Middle frontal gyrus (tissue), 1 donor: ENCODE measurements at regions not wholly inside any gene's neighbourhood (a gene's known extent, or its start where the extent isn't known, plus 50 kb on each side); places are given as distances from the start of the nearest gene placed in this dataset.
"Not testable (repeated sequence)": the region's sequence is repeated elsewhere in the genome, so short reads cannot be mapped to it uniquely, and the experiment has no call there.

Source experiments
- DNase-seq: peaks from one replicate; pipeline ENCODE4 v3.0.0-alpha.2; 2015; ENCODE audit warnings: low spot score; ENCODE audit errors: extremely low spot score

DNA sequence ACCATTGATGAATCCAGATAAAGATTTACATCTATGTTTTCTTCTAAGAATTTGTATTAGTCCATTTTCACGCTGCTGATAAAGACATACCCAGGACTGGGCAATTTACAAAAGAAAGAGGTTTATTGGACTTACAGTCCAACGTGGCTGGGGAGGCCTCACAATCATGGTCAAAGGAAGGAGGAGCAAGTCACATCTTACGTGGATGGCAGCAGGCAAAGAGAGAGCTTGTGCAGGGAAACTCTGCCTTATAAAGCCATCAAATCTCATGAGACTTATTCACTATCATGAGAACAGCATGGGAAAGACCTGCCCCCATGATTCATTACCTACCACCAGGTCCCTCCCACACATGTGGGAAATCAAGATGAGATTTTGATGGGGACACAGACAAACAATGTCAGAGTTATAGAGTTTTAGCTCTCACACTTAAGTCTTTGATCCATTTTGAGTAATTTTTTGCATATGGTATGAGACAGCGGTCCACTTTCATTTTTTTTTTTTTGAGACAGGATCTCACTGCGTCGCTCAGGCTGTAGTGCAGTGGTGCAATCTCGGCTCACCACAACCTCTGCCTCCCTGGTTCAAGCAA is 53.5 kb upstream of the JADE2 start:
- DNase-seq: not testable (repeated sequence)

DNA sequence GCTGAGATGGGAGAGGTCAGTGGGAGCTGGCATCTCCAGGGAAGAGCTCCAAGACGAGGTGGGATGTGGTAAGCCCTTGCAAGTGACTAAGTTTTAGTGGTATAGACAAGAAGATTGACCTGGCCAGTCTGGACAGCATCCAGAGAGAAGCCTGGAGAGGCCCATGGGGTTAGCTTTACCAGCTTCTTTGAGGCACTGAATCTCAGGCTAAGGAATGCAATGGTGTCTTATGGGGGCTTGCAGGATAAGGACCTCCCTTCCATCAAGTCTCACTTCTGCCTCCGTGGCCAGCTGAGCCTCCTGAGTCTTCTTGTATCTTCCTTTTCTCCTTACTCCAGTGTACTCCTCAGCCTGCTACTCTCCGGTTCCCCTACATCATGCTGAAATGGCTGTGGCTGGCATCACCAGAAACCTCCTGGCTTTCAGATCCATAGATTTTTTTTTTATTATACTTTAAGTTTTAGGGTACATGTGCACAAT is 56.5 kb upstream of the JADE2 start:
- DNase-seq: no peak

DNA sequence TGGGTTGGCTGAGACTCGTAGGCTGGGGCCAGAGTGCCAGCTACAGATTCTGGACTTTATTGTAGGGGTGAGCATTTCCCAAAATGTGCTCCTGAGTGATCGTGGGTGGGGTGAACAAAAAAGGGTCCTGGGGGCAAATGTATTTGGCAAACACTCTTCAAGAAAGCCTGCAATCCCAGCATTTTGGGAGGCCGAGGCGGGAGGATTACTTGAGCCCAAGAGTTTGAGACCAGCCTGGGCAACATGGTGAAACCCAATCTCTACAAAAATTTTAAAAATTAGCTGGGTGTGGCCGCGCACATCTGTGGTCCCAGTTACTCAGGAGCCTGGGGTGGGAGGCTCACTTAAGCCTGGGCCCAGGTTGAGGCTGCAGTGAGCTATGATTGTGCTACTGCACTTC is 55.5 kb upstream of the CDKN2AIPNL start:
- DNase-seq: no peak

DNA sequence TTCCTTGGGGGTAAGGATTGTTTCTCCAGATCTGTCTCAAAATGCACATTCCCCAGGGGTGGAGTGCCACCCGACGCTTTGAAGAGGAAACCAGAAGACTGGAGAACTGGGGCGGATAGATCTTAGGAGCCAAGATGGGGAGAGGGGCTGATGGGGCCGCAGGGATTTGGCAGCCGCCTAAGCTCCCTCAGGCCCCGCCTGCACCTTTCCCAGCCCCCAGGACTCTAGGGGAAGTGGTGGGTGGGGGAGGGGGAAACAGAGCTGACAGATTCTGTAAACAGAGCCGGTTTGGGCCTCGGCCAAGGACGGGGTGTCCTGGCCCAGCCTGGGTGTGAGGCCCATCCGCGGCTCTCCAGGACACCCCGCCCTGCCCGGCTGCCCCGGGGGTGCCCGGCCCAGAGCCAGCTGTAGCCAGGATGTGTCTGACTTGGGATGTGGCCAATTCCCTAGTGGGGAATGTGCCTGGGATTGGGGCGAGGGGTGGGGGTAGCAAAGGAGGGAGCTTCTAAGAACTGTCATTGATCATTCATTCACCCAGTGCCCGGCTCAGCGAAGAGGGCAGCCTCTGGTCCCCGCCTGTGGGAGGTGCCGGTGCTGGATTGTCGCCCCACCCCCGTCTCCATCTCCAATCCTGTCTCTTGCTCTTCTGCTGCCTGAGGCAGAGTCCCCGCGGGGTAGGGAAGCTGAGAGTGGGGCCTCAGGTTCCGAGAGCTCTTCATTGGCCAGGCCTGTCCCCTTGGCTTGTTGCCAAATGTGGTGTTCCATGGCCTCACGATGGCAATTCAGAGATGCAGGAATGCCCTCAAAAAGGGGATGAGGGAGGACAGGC is 54.8 kb upstream of the CDKN2AIPNL start:
- DNase-seq: no peak

DNA sequence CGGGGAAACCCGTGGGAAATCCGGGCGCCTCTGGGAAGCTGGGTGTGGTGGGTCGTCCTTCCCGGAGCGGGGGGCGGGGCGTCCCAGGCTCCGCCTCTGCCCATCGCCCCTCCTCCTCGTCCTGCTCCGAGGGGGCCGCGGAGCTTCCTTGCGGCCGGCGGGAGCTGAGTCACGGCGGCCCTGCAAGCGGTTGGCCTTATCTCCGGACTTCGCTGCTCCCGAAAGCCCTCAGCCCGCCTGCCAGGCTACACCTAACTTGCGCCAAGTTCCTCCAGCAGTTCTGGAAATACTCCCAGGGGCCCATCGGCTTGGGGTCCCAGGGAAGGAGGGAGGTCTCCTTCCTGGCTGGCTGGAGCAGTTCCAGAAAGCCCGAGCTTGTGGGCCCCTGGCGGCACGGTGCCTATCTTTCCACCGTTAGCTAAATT is 54.1 kb upstream of the CDKN2AIPNL start:
- peak; percentile 8 for DNase-seq

DNA sequence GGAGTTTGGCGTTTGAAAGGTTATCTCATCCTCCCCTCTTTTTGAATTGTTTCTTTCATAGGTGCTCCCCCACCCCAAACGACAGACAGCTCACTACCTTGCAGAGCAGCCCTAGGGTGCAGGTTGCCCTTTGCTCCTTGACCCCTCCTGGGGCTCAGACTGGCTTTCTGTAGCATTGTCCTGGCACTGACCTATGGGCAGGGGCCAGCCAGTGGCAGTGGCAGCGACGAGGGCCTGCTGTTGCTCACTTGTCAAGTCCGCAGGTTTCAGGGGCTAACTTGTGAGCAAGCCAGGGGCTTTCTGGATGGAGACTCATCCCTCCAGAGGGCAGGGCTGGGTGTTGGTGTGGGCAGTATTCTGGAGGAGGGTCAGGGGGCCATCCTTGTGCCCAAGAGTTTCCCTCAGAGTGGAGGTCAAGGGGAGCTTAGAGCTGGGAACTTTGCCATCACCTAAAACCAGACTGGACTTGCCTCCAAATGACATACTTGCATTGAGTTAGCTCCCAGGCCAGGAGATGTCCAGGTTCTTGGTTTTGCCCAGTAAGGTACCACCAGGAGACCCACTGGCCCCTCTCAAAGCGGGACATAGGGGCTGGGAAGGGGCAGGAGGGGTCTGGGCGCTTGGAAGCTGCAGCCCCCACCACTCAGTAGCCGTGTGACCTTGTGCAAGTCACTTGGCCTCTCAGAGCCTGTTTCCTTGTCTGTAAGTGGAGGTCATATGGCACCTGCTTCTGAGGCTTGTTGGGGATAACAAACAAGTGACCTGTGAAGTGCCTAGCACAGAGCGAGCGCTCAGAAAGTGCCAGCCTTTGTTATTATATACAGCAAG is 53.5 kb upstream of the CDKN2AIPNL start:
- no peak for DNase-seq

DNA sequence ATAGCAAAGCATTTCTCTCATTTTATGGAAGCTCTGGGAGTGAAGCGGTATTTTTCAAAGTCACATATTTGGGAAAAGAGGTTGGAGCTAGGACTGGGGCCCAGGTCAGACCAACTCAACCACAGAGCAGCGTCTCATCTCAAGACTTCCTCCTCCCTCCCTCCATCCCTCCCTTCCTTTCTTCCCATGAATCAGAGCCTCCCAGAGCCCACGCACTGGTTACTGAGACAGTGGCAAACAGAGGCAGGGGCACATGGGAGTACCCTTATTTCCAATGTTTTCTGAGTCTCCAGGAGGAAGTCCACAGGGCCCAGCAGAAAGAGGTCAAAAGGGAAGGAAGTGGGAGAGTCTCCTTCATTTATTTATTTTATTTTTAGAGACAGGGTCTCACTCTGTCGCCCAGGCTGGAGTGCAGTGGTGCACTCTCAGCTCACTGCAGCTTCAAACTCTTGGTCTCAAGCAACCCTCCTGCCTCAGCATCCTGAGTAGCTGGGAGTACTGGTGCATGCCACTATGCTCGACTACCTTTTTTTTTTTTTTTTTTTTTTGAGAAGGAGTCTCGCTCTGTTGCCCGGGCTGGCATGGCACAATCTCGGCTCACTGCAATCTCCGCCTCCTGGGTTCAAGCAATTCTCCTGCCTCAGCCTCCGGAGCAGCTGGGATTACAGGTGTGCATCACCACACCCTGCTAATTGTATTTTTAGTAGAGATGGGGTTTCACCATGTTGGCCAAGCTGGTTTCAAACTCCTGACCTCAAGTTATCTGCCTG is 52.5 kb upstream of the CDKN2AIPNL start:
- DNase-seq: no peak

DNA sequence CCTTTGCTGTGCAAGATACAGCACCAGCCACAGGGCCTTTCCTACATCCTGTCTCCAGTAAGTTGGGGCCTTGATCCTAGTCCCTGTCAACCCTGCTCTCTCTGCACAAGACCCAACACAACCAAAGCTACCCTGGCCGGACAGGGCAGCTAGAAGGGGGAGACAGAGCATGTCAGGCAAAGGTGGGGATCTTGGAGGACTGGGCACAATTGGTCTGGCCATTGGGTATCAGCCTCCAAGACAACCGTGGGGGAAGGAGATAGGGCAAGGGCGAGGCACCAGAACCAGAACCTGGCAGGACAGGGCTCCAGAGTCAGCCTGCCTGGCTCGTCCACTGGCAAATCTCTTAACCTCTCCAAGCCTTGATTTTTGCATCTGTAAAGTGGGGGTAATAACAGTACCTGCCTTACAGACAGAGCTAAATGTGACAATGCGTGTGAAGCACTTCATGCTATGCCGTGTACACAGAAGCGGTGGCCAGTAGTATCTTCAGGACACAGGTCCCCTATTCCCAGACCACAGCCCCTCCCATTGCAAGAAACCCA is 51.6 kb upstream of the CDKN2AIPNL start:
- no peak for DNase-seq

DNA sequence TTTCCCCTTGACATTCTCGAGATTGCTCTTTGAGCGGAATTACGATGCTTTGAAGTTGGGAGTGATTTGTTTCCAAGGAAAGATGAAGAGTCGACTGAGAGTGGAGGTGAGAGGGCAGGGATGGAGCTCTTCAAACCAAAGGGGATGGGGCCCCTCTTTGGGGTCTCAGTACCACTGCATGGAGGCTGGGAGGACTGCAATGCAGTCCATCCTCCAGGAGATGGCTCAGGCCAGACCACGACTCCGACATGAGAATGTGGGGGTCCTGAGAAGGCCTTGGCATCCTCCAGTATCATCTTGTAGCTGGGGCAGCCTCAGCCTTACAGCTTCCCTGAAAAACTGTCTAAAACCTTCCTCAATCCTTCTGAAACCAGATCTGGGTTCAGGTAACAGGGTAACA is 51.1 kb upstream of the CDKN2AIPNL start:
- no peak for DNase-seq

DNA sequence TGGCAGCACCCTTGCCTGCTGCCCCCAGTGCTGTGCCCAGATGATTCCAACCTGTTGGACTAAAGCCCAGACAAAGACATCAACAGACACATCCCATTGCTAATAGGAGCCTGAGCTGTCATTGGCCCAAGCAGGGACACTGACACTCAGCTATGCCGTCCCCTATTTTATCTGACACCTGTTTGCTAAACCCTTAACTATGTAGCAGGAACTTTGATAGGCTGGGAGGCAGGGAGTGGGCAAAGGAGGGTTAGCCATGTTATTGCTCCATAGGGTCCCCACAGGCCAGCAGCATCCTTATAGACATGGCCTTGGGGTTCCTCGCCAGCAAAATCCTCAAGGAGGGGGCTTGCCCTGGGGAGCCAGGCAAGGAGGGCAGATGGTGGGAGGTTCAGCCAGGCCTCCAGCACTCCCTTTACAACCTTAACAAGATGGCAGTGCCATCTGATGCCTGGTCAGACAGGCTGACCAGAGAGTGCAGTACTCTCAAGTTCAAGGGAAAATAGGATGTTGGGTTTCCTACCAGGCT is 50.4 kb upstream of the CDKN2AIPNL start:
- DNase-seq: no peak
